ENCODE measurements at regions not wholly inside any gene's neighbourhood (a gene's known extent, or its start where the extent isn't known, plus 50 kb on each side); places are given as distances from the start of the nearest gene placed in this dataset.

- H3K9me3 ChIP-seq = no peaks in the 10 kb centered on the region
- H3K4me3 ChIP-seq = no peak overlapping the region
- ChIA-PET POLR2A (no interaction called here), CTCF (interaction anchor here (0.8 to 5.7 kb wide), 9 partner anchors 11 to 1184 kb away, joined by 3 to 28 read pairs (median 6); partner anchors contain the start of gene GFM1)
- ATAC-seq (no peak), DNase-seq (ENCODE audit: low read depth in 1 of 2, low spot score in 1 of 2) (no peak), FAIRE-seq (no peak)
- TF ChIP-seq KDM5A (IDR thresholded peaks at IDR 0.05) (no peak), FOSL2 (IDR thresholded peaks at IDR 0.05) (no peak), FOSL2 (CRISPR knock-in tag; IDR thresholded peaks at IDR 0.05) (no peak), HEYL (CRISPR knock-in tag; IDR thresholded peaks at IDR 0.05) (no peak), RNF2 (IDR thresholded peaks at IDR 0.05; ENCODE audit: borderline replicate concordance, low read depth) (no peak), NR3C1 (IDR thresholded peaks at IDR 0.05) (no peak), CTCF (IDR thresholded peaks at IDR 0.05) (no peak), ESRRA (IDR thresholded peaks at IDR 0.05; ENCODE audit: borderline replicate concordance, low read length) (no peak), FOXS1 (CRISPR knock-in tag; IDR thresholded peaks at IDR 0.05) (no peak), JUNB (IDR thresholded peaks at IDR 0.05) (no peak), RAD21 (conservative IDR thresholded peaks at IDR 0.05 in 1 of 2, IDR thresholded peaks at IDR 0.05 in 1 of 2) (no peak), SMC3 (IDR thresholded peaks at IDR 0.05) (no peak), MYC (IDR thresholded peaks at IDR 0.05; ENCODE audit: borderline replicate concordance, low read length) (no peak), USF2 (IDR thresholded peaks at IDR 0.05) (no peak), HES2 (IDR thresholded peaks at IDR 0.05) (no peak), BHLHE40 (IDR thresholded peaks at IDR 0.05; ENCODE audit: low read depth, low read length) (no peak), EP300 (IDR thresholded peaks at IDR 0.05) (no peak), RARB (CRISPR knock-in tag; IDR thresholded peaks at IDR 0.05) (no peak), HMGXB4 (CRISPR knock-in tag; IDR thresholded peaks at IDR 0.05; ENCODE audit: borderline replicate concordance) (no peak), JUN (IDR thresholded peaks at IDR 0.05) (no peak), CEBPB (IDR thresholded peaks at IDR 0.05) (no peak)
- no peak overlapping the region for H3K27ac ChIP-seq
- H3K4me2 ChIP-seq = no peak overlapping the region
- no peaks in the 10 kb centered on the region for H3K4me1 ChIP-seq
- WGBS (ENCODE audit: missing lambda C conversion rate) = 32% methylated on average over 3 of the region's 3 CpGs
Measured at GRCh38 chr3:157605356-157605755, 102.1 kb upstream of the VEPH1 start.

- no peaks in the 10 kb centered on the region for H3K4me1 ChIP-seq
- ATAC-seq = no peak
- POLR2A ChIA-PET = no interaction called here
- no peak overlapping the region for H3K27ac ChIP-seq
- FAIRE-seq = no peak
- H3K4me3 ChIP-seq = no peak overlapping the region
- H3K9me3 ChIP-seq = no peaks in the 10 kb centered on the region
- DNase-seq (ENCODE audit: low read depth in 1 of 2, low spot score in 1 of 2) = no peak
- whole genome bisulfite sequencing (ENCODE audit: missing lambda C conversion rate) = 5% methylated on average over 1 of the region's 1 CpG
- H3K4me2 ChIP-seq = no peak overlapping the region
- CTCF ChIA-PET = interaction anchor here (1.4 kb wide), 1 partner anchor 15 kb away, joined by 5 read pairs; no protein-coding TSS in a partner anchor
- TF ChIP-seq HEYL (CRISPR knock-in tag; IDR thresholded peaks at IDR 0.05) (no peak), MAFK (IDR thresholded peaks at IDR 0.05; ENCODE audit: partially characterized antibody) (peak; percentile 89), ZSCAN20 (CRISPR knock-in tag; IDR thresholded peaks at IDR 0.05) (no peak)
Measured at GRCh38 chr3:157602424-157602823, 99.2 kb upstream of the VEPH1 start.
